ENCODE measurements at regions not wholly inside any gene's neighbourhood (a gene's known extent, or its start where the extent isn't known, plus 50 kb on each side); places are given as distances from the start of the nearest gene placed in this dataset.

DNA sequence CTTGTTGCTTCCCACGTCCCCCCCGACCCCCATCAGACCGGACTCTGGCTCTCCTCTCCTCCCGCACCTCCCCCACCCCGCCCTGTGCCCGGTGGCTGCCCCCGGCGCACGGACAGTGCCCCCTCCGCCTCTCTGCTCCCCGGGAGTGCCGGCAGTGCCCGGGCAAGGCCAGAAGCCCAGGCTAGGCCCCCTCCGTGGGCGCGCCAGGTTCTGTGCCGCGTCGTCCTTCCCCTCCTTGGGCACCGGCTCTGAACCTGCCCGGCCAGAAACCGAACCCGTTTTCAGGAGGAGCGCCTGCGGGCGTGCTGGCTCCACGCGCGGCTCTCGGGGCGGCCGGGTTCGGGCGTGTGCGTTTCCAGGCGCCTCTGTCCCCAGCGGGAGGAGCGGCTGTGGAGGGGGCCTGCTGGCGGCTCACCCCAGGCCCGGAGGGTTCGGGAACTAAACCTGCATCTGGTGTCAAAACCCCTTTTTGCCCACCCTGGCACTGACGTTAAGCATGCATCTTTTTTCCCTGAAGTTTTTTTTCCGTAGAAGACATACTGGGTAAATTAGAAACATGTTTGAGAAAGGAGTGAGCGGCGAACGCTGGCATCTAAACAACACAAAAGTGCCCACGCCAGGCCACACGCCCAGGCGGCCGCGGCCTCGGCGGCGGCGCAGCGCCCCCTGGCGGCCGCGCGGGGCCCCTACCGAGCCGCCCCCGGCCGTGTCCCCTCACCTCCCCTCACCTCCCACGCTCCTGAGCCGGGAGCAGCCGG lies 123.9 kb upstream of the SLC1A4 start (continued):
- TF ChIP-seq, protein P1, sequence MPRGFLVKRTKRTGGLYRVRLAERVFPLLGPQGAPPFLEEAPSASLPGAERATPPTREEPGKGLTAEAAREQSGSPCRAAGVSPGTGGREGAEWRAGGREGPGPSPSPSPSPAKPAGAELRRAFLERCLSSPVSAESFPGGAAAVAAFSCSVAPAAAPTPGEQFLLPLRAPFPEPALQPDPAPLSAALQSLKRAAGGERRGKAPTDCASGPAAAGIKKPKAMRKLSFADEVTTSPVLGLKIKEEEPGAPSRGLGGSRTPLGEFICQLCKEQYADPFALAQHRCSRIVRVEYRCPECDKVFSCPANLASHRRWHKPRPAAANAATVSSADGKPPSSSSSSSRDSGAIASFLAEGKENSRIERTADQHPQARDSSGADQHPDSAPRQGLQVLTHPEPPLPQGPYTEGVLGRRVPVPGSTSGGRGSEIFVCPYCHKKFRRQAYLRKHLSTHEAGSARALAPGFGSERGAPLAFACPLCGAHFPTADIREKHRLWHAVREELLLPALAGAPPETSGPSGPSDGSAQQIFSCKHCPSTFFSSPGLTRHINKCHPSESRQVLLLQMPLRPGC (tag by site-specific recombination; IDR thresholded peaks at IDR 0.05), result no peak
- TF ChIP-seq, protein P2, sequence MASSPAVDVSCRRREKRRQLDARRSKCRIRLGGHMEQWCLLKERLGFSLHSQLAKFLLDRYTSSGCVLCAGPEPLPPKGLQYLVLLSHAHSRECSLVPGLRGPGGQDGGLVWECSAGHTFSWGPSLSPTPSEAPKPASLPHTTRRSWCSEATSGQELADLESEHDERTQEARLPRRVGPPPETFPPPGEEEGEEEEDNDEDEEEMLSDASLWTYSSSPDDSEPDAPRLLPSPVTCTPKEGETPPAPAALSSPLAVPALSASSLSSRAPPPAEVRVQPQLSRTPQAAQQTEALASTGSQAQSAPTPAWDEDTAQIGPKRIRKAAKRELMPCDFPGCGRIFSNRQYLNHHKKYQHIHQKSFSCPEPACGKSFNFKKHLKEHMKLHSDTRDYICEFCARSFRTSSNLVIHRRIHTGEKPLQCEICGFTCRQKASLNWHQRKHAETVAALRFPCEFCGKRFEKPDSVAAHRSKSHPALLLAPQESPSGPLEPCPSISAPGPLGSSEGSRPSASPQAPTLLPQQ (tag by site-specific recombination; IDR thresholded peaks at IDR 0.05), result no peak
- no peak for TF ChIP-seq WT1 (tag by site-specific recombination; IDR thresholded peaks at IDR 0.05)
- TF ChIP-seq SALL2 (tag by site-specific recombination; IDR thresholded peaks at IDR 0.05; ENCODE audit: borderline replicate concordance), result no peak
- no peak for TF ChIP-seq ZNF837 (tag by site-specific recombination; IDR thresholded peaks at IDR 0.05)
- TF ChIP-seq KLF16 (tag by site-specific recombination; IDR thresholded peaks at IDR 0.05), result peak; percentile 68
- TF ChIP-seq ZNF221 (tag by site-specific recombination; IDR thresholded peaks at IDR 0.05; ENCODE audit: borderline replicate concordance), result no peak
- no peak for TF ChIP-seq ZNF146 (tag by site-specific recombination; IDR thresholded peaks at IDR 0.05)
- TF ChIP-seq ZNF2 (tag by site-specific recombination; IDR thresholded peaks at IDR 0.05), result no peak
- TF ChIP-seq ZFP69B (tag by site-specific recombination; IDR thresholded peaks at IDR 0.05), result no peak
- TF ChIP-seq ZNF341 (tag by site-specific recombination; IDR thresholded peaks at IDR 0.05; ENCODE audit: low read depth), result peak; percentile 71
- TF ChIP-seq, protein P3, sequence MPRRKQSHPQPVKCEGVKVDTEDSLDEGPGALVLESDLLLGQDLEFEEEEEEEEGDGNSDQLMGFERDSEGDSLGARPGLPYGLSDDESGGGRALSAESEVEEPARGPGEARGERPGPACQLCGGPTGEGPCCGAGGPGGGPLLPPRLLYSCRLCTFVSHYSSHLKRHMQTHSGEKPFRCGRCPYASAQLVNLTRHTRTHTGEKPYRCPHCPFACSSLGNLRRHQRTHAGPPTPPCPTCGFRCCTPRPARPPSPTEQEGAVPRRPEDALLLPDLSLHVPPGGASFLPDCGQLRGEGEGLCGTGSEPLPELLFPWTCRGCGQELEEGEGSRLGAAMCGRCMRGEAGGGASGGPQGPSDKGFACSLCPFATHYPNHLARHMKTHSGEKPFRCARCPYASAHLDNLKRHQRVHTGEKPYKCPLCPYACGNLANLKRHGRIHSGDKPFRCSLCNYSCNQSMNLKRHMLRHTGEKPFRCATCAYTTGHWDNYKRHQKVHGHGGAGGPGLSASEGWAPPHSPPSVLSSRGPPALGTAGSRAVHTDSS (tag by site-specific recombination; IDR thresholded peaks at IDR 0.05), result no peak
- TF ChIP-seq KLF8 (tag by site-specific recombination; IDR thresholded peaks at IDR 0.05), result peak; percentile 18; the same call in 1 of the 2 replicates
- TF ChIP-seq, protein P4, sequence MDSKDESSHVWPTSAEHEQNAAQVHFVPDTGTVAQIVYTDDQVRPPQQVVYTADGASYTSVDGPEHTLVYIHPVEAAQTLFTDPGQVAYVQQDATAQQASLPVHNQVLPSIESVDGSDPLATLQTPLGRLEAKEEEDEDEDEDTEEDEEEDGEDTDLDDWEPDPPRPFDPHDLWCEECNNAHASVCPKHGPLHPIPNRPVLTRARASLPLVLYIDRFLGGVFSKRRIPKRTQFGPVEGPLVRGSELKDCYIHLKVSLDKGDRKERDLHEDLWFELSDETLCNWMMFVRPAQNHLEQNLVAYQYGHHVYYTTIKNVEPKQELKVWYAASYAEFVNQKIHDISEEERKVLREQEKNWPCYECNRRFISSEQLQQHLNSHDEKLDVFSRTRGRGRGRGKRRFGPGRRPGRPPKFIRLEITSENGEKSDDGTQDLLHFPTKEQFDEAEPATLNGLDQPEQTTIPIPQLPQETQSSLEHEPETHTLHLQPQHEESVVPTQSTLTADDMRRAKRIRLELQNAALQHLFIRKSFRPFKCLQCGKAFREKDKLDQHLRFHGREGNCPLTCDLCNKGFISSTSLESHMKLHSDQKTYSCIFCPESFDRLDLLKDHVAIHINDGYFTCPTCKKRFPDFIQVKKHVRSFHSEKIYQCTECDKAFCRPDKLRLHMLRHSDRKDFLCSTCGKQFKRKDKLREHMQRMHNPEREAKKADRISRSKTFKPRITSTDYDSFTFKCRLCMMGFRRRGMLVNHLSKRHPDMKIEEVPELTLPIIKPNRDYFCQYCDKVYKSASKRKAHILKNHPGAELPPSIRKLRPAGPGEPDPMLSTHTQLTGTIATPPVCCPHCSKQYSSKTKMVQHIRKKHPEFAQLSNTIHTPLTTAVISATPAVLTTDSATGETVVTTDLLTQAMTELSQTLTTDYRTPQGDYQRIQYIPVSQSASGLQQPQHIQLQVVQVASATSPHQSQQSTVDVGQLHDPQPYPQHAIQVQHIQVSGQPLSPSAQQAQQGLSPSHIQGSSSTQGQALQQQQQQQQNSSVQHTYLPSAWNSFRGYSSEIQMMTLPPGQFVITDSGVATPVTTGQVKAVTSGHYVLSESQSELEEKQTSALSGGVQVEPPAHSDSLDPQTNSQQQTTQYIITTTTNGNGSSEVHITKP (tag by site-specific recombination; IDR thresholded peaks at IDR 0.05), result no peak

DNA sequence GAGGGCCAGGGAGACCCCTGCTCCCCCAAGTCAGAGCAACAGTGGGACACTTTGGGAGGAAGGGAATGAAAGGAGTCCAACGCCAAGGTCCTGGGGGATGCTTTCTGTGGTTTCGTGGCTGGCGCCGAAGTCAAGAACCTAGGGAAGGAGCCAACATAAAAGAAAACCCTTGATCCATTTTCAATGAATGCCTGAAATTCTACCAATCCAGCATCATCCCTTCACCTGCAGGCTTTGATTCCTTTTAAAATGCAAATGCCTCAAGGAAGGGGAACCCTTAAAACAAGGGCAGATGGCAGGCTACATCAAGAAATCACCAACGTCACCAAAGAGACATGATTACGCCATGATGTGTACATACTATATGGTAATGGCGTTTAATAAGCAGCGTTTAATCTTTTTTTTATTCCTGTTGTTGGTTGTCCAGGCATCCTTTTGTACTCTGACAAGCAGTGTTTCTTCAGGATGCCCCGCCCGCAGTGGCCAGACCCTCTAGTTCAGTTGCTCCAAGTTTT lies 123.3 kb upstream of the SLC1A4 start:
- Histone ChIP-seq H3K4me1 (ENCODE audit: control insufficient read depth, insufficient read depth, low read length) (peaks cover 4% of the 10 kb centered on the region; the same call in 1 of the 2 replicates), H3K36me3 (ENCODE audit: control insufficient read depth in 2 of 2, insufficient read depth in 1 of 2, low read length in 2 of 2) (no peaks in the 10 kb centered on the region), H3K4me3 (ENCODE audit: low read depth, low read length) (no peak overlapping the region), H3K27ac (ENCODE audit: extremely low read depth, low read depth, low read length) (no peak overlapping the region; the same call in 1 of the 2 replicates), H3K9me3 (ENCODE audit: control insufficient read depth, insufficient read depth, low read depth, low read length) (no peaks in the 10 kb centered on the region)
- CTCF ChIA-PET, result interaction anchor here (0.5 to 3.7 kb wide), 7 partner anchors 86 to 534 kb away, joined by 3 to 25 read pairs (median 8); no protein-coding TSS in a partner anchor
- TF ChIP-seq, protein P5, sequence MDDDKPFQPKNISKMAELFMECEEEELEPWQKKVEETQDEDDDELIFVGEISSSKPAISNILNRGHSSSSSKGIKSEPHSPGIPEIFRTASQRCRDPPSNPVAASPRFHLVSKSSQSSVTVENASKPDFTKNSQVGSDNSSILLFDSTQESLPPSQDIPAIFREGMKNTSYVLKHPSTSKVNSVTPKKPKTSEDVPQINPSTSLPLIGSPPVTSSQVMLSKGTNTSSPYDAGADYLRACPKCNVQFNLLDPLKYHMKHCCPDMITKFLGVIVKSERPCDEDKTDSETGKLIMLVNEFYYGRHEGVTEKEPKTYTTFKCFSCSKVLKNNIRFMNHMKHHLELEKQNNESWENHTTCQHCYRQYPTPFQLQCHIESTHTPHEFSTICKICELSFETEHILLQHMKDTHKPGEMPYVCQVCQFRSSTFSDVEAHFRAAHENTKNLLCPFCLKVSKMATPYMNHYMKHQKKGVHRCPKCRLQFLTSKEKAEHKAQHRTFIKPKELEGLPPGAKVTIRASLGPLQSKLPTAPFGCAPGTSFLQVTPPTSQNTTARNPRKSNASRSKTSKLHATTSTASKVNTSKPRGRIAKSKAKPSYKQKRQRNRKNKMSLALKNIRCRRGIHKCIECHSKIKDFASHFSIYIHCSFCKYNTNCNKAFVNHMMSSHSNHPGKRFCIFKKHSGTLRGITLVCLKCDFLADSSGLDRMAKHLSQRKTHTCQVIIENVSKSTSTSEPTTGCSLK (tag by site-specific recombination; IDR thresholded peaks at IDR 0.05), result no peak
- TF ChIP-seq ZFHX2 (tag by site-specific recombination; conservative IDR thresholded peaks at IDR 0.05), result peak; percentile 67
- no peak for TF ChIP-seq ZNF747 (tag by site-specific recombination; IDR thresholded peaks at IDR 0.05)
- 0 out of 2 replicates have a peak, but pooled peaks have one; percentile 52 for TF ChIP-seq EGR2 (tag by site-specific recombination; IDR thresholded peaks at IDR 0.05; ENCODE audit: low read depth)
- POLR2A ChIA-PET, result interaction anchor here (1.3 to 1.8 kb wide), 2 partner anchors 212 to 342 kb away, joined by 5 to 11 read pairs; partner anchors contain the start of genes AFTPH and SERTAD2

Measured in HEK293 (cell line).